ENCODE measurements at regions not wholly inside any gene's neighbourhood (a gene's known extent, or its start where the extent isn't known, plus 50 kb on each side); places are given as distances from the start of the nearest gene placed in this dataset.

DNA sequence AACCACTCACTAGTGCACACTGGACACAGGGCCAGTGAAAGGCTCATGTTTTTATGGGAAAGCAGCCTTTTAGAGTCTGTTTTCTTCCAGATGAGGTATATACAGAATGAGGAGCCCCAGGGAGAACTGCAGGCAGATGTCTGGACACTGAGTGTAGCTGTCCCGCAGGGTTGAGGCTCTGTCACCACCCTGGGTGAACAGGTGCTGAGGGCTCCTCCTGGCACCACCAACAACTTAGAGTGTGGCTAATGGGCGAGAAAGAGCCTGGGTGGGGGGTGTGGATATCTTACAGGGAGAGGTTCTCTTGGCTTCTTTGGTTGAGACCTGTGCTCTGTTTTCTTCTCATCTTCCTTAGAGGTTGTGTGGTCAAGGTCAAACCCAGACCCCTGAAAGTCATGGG is 202.1 kb upstream of the GPR12 start (continued):
- TF ChIP-seq, protein P1, sequence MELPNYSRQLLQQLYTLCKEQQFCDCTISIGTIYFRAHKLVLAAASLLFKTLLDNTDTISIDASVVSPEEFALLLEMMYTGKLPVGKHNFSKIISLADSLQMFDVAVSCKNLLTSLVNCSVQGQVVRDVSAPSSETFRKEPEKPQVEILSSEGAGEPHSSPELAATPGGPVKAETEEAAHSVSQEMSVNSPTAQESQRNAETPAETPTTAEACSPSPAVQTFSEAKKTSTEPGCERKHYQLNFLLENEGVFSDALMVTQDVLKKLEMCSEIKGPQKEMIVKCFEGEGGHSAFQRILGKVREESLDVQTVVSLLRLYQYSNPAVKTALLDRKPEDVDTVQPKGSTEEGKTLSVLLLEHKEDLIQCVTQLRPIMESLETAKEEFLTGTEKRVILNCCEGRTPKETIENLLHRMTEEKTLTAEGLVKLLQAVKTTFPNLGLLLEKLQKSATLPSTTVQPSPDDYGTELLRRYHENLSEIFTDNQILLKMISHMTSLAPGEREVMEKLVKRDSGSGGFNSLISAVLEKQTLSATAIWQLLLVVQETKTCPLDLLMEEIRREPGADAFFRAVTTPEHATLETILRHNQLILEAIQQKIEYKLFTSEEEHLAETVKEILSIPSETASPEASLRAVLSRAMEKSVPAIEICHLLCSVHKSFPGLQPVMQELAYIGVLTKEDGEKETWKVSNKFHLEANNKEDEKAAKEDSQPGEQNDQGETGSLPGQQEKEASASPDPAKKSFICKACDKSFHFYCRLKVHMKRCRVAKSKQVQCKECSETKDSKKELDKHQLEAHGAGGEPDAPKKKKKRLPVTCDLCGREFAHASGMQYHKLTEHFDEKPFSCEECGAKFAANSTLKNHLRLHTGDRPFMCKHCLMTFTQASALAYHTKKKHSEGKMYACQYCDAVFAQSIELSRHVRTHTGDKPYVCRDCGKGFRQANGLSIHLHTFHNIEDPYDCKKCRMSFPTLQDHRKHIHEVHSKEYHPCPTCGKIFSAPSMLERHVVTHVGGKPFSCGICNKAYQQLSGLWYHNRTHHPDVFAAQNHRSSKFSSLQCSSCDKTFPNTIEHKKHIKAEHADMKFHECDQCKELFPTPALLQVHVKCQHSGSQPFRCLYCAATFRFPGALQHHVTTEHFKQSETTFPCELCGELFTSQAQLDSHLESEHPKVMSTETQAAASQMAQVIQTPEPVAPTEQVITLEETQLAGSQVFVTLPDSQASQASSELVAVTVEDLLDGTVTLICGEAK (IDR thresholded peaks at IDR 0.05; ENCODE audit: borderline replicate concordance), result no peak
- TF ChIP-seq PML (IDR thresholded peaks at IDR 0.05; ENCODE audit: low read length), result no peak
- TF ChIP-seq CEBPB (IDR thresholded peaks at IDR 0.05; ENCODE audit: borderline replicate concordance in 1 of 2, low read depth in 2 of 2, low read length in 2 of 2), result no peak
- TF ChIP-seq, protein P2, sequence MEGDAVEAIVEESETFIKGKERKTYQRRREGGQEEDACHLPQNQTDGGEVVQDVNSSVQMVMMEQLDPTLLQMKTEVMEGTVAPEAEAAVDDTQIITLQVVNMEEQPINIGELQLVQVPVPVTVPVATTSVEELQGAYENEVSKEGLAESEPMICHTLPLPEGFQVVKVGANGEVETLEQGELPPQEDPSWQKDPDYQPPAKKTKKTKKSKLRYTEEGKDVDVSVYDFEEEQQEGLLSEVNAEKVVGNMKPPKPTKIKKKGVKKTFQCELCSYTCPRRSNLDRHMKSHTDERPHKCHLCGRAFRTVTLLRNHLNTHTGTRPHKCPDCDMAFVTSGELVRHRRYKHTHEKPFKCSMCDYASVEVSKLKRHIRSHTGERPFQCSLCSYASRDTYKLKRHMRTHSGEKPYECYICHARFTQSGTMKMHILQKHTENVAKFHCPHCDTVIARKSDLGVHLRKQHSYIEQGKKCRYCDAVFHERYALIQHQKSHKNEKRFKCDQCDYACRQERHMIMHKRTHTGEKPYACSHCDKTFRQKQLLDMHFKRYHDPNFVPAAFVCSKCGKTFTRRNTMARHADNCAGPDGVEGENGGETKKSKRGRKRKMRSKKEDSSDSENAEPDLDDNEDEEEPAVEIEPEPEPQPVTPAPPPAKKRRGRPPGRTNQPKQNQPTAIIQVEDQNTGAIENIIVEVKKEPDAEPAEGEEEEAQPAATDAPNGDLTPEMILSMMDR (IDR thresholded peaks at IDR 0.05 in 2 of 3, conservative IDR thresholded peaks at IDR 0.05 in 1 of 3; ENCODE audit: control insufficient read depth in 2 of 3, extremely low read depth in 1 of 3, insufficient read depth in 1 of 3, low read depth in 3 of 3, low read length in 3 of 3), result no peak

DNA sequence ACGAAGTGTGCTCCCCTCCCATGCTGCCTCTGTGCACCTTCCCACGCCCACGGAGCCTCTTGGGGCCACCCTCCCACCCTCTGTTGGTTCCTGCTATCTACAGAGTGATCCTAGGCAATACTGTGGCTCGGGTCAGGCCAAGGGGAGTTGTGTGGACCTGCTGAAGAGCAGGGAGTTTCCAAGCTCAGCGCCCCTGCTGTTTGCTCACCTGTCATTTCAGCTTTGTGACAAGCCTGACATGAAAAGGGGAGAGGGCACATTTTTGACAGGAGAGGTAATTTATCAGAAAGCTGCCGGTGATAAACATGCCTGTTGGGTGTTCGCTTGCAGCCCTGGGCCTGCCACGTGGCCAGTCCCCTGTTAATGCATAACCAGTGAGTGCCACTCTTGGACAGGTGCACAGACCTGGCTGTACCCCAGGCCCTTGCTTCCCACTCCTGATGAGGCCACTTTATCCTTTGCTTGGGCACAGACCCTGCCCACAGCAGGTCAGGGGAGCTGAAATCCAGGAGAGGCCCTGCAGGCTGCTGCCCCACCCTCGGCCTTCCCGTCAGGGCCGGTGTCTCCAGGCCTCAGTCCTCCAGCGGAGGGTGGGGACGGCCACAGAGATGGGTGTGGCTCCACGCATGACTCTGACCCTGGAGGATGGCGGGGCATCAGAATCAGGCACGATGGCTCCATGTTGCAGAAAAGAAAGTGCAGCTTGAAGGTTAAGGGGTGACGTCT is 201.5 kb upstream of the GPR12 start:
- SMC1A ChIA-PET (ENCODE audit: uncharacterized antibody, unreplicated experiment), result interaction anchor here (0.9 kb wide), 1 partner anchor 23 kb away, joined by 3 read pairs; no protein-coding TSS in a partner anchor
- in situ Hi-C loops (cut with MboI) (no loop called here), intact Hi-C loops (cut with micrococcal nuclease; ENCODE audit: unreplicated experiment) (no loop called here)
- no peak for FAIRE-seq
- no peaks in the 10 kb centered on the region for H3K4me1 ChIP-seq (ENCODE audit: control insufficient read depth, insufficient read depth, low read length)
- H3K27me3 ChIP-seq (replicated peaks in 1 of 2; ENCODE audit: control insufficient read depth in 2 of 2, insufficient read depth in 2 of 2, low read length in 1 of 2), result no peaks in the 10 kb centered on the region
- RAD21 ChIA-PET (ENCODE audit: unreplicated experiment), result no interaction called here
- CTCF ChIA-PET, result interaction anchor here (1.4 kb wide), 1 partner anchor 15 kb away, joined by 4 read pairs; no protein-coding TSS in a partner anchor
- no peak overlapping the region for H3K4me3 ChIP-seq
- ATAC-seq, result peak; percentile 45; the same call in 2 of the 3 replicates
- 35% methylated on average over 17 of the region's 17 CpGs for WGBS (ENCODE audit: insufficient coverage, insufficient replicate concordance, low lambda C conversion rate, missing lambda C conversion rate)
- H4K20me1 ChIP-seq (ENCODE audit: control insufficient read depth, insufficient read depth), result no peaks in the 10 kb centered on the region
- no peak overlapping the region for H2AFZ ChIP-seq (ENCODE audit: control insufficient read depth, low read depth, low read length)
- POLR2A ChIA-PET, result no interaction called here
- H3K9ac ChIP-seq (ENCODE audit: control insufficient read depth, insufficient read depth, low read length), result no peak overlapping the region
- H3K4me2 ChIP-seq (ENCODE audit: control insufficient read depth, insufficient read depth), result no peak overlapping the region
- no TSS peak for BruUV-seq (replicated peaks)
- no peaks in the 10 kb centered on the region for H3K36me3 ChIP-seq (ENCODE audit: control insufficient read depth in 2 of 2, insufficient read depth in 2 of 2, low read length in 1 of 2)
- H3K79me2 ChIP-seq (ENCODE audit: control insufficient read depth, insufficient read depth, low read length), result no peaks in the 10 kb centered on the region
- no peak overlapping the region for H3K27ac ChIP-seq (ENCODE audit: control insufficient read depth, insufficient read depth)
- no peaks in the 10 kb centered on the region for H3K9me3 ChIP-seq (replicated peaks; ENCODE audit: control insufficient read depth, insufficient read depth, low read length)
- no peak for DNase-seq (ENCODE audit: low read depth, low spot score)
- TF ChIP-seq BACH1 (IDR thresholded peaks at IDR 0.05; ENCODE audit: borderline replicate concordance) (no peak), DPF2 (IDR thresholded peaks at IDR 0.05) (0 out of 2 replicates have a peak, but pooled peaks have one; percentile 24)

Measured in GM12878 (cell line).